ENCODE measurements at regions not wholly inside any gene's neighbourhood (a gene's known extent, or its start where the extent isn't known, plus 50 kb on each side); places are given as distances from the start of the nearest gene placed in this dataset.

GRCh38 chr3:72359743-72360142 is 488.5 kb downstream of the SHQ1 start:
- FAIRE-seq = no peak

DNA sequence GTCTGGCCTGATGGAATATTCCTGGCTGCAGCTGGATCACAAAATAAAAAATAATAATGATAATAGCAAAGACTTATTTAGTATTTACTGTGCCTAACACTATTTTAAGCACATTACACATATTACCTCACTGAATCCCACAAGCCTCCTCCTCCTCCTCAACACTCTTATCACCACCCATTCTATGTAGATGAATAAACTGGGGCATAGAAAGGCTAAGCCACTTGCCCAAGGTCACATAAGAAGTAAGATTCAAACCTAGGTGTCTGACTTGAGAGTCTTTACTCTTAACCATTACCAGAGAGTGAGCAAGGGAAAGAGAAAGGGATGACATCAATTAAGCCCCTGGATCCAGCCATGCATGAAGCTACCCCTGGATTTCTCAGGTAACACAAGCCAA is 493.1 kb downstream of the SHQ1 start:
- no peak for FAIRE-seq

GRCh38 chr3:72354486-72354885 is 493.8 kb downstream of the SHQ1 start:
- no peak for FAIRE-seq

DNA sequence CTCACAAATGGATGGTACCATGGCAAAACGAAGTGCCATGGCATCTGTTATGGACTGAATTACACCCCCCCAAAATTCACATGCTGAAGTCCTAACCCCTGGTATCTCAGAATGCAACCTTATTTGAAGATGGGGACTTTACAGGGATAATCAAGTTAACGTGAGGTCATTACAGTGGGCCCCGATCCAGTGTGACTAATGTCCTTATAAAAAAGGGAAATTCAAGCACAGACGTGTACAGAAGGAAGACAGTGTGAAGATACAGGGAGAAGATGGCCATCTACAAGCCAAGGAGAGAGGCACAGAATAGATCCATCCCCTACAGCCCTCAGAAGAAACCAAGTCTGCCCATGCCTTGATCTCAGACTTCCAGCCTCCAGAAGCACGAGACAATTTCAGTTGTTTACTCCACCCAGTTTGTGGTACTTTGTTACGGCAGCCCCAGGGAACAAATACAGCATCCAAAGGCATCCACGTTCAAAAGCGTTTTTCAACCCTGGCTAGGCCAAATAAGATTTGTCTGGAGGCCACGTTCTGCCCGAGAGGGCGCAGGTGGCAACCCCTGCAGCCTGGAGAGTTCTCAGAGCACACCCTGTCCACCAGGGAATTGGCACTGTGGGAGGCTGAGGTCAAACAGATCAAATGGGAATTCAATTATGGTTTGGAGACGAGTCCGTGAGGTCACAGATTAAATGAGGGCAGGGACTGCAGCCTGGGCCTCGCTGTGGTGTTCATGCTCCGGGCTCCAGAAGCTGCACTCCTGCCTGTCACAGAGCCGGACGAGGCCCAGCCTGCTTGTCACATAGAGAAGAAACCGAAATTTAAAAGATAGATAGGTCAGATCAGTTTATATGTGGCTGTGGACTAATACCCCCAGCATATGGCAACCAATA is 494.8 kb downstream of the SHQ1 start:
- FAIRE-seq = no peak

DNA sequence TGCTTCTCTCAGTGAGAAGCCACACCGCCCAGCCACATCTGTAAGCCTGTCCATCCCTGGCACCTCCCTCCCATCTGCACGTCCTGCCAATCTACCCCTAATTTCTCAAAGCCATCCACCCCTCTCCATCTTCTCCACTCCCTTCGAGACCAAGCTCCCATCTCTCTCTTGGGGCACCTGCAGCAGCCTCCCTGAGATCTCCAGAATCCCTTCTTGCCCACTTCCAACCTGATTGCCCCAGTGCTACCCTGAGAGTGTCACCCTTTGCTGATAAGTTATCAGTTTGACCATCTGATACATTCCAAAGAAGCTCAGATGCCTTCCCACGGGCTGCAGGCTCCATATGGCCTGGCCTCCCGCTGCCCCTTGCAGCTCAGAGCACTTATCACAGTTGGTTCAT is 496.1 kb downstream of the SHQ1 start:
- FAIRE-seq = no peak

DNA sequence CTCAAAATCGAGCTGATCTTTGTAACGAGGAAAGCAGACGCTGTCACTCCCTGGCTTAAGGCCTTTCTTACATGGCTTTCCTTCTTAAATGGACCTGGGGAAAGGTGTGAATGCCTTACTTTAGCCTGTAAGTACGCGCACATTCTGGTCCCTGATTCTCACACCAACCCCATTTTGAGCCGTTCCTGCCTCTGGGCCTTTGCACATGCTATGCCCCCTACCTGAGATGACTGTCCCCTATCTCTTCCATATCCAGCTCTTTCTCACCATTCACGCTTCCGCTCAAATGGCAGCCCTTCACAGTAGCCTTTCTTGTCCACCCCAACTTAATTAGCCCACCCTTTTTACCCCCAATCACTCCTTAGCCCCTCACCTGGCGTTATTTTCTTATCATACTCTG is 496.7 kb downstream of the SHQ1 start:
- FAIRE-seq = no peak

DNA sequence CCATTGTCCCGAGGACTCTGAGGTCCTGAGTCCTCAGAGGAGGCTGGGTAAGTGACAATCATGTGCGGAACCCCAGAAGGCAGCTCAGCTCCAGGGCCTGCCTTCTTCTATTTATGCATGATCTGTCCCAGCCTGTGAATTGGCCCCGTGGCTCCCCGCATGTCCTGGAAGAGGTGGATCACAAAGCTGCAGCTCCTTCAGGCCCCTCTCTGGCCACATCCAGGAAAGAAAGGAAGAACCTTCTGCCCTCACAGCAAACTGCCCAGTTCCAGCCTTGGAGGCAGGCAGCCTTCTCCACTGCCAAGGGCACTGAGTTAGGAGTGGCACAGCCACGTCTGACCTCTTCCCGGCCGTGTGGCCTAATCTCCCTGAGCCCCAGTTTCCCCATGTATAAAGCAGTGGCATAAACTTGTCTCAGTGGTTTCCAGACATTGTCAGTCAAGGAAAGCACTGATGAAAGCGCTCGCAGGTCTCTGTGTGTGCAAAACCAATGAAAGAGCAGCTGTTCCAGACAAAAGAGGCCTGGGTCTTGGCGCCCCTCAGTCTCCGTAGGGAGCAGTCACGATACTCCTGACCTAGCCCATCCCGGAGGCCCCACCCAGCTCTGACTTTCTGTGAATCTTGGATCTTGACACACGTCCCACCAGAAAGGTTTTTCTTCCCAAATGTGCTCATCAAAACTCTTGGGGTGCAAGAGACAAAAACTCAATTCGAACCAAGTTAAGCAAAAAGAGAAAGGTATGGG is 497.3 kb downstream of the SHQ1 start:
- FAIRE-seq = no peak

- FAIRE-seq = no peak
Observed at GRCh38 chr3:72348357-72348756, 499.9 kb downstream of the SHQ1 start.

- FAIRE-seq = no peak
Observed at GRCh38 chr3:72347819-72348319, 500.4 kb downstream of the SHQ1 start.

DNA sequence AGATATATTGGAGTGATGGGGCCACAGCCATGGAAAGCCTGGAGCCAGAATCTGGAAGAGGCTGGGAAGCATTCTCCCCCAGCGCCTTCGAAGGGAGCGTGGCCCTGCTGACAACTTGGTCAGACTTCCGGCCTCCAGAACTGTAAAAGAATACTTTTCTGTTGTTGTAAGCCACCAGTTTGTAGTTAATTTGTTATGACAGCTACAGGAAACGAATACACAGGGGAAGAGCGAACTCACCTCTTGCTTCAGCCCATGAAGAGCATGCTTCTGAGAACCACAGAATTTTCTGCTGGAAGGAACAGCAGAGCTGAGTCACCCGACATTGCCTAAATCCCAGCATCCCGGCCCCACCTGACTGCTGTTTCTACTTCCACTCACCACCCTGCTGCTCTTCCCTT is 501.7 kb downstream of the SHQ1 start:
- FAIRE-seq = no peak

GRCh38 chr3:72345980-72346379 is 502.3 kb downstream of the SHQ1 start:
- no peak for FAIRE-seq

- FAIRE-seq = no peak
Observed at GRCh38 chr3:72345237-72345878, 502.9 kb downstream of the SHQ1 start.

DNA sequence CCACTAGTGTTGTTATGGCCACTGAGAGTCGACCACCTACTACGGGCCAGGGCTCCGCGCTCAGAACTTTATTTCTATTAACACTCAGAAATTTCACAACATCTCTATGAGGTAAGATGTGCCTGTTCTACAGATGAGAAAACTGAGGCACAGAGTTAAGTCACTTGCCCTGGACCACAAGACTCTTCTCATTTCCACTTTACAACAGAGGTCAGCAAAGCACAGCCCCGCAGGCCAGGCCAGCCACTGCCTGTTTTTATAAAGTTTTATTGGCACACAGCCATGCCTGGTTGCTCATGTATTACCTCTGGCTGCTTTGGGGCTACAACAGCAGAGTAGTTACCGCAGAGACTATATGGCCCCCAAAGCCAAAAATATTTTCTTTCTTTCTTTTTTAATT is 503.6 kb downstream of the SHQ1 start:
- no peak for FAIRE-seq

DNA sequence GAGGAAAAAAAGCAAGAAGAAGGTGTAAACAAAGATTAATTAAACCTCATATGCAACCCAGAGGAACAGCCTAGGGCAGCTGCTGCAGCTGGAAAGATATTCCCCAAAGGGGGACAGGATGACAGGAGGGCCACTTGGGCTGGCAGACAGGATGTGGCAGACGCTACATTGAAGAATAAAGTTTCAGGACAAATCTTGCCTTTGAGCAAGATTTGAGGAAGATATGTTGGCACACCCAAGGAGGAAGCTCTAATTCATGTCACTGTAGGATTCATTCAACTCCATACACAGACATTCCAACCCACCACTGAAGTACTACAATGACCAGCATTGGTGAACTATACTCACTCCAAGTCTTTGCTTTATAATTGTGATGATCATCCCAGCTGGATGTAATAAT is 504.0 kb downstream of the SHQ1 start:
- FAIRE-seq = no peak

GRCh38 chr3:72343078-72343477 is 505.2 kb downstream of the SHQ1 start:
- FAIRE-seq = no peak

DNA sequence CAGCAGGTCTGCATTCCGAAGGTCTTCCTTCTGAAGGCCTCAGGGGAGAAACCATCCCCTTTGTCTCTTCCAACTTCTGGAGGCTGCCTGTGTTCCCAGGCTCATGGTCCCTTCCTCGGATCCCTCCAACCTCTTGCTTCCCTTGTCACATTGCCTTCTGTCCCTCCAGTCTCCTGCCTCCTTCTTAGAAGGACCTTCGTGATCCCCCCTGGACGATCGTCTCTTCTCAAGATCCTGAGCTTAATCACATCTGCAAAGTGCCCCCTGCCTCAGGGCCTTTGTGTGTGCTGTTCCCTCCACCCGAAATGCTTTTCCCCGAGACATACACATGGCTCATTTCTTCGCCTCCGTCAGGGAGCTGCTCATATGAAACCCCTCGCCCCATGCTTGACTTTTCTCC is 505.8 kb downstream of the SHQ1 start:
- FAIRE-seq = no peak

DNA sequence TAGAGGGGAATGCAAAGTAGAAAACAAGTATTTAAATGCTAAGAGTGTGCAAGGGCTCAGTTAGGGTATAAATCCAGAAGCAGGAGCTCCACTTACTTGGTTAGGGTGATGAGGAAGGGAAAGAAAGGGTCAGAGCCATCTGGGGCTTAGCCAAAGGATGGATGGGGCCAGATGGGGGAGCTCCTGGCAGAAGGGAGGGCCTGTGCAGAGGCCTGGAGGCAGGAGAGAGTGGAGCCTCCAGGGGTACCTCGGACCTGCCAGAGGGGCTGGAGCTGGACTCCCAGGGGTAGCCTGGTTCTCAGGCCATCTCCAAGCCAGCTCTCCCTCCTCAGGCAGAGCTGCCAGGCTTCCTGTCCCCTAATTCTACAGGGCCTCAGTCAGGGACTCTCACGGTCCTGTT is 506.3 kb downstream of the SHQ1 start:
- no peak for FAIRE-seq

- no peak for FAIRE-seq
Observed at GRCh38 chr3:72341380-72341770, 506.9 kb downstream of the SHQ1 start.

- no peak for FAIRE-seq
Observed at GRCh38 chr3:72340476-72341379, 507.5 kb downstream of the SHQ1 start.

DNA sequence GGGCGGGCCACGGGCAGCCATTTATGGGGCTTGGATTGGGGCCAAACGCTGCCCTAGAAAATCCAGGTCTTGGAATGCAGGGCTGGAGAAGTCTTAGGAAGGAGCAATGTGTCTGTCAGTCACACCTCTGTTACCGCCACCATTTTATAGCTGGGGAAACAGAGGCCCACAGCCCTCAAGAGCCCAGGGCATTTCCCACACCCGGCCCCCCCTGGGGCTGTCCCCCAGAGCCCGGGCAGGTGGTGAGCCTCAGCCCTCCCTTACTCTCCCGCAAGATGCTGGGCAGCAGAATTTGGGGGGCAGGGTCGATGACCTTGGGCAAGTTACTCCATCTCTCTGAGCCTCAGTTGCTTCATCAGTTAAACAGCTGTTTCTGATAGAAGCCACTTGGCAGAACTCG is 508.2 kb downstream of the SHQ1 start:
- FAIRE-seq = no peak

GRCh38 chr3:72339670-72340030 is 508.6 kb downstream of the SHQ1 start:
- FAIRE-seq = no peak

- no peak for FAIRE-seq
Observed at GRCh38 chr3:72338942-72339669, 509.1 kb downstream of the SHQ1 start.
